WERI-Rb-1 (cell line): ENCODE measurements at regions not wholly inside any gene's neighbourhood (a gene's known extent, or its start where the extent isn't known, plus 50 kb on each side); places are given as distances from the start of the nearest gene placed in this dataset.
"Not testable (repeated sequence)": the region's sequence is repeated elsewhere in the genome, so short reads cannot be mapped to it uniquely, and the experiment has no call there.

ENCODE experiments used
- DNase-seq: peaks from one replicate; pipeline ENCODE4 v3.0.0-alpha.2; 2020
- H3K27ac ChIP-seq: fragments of 250-450 bp; sonication (Bioruptor Pico); 2 replicates; pipeline ENCODE4 v1.5.1; 2020; ENCODE audit warnings: mild to moderate bottlenecking, moderate library complexity
- H3K27me3 ChIP-seq: fragments of 250-450 bp; sonication (Bioruptor Pico); 2 replicates; pipeline ENCODE4 v1.5.1; 2021; ENCODE audit warnings: mild to moderate bottlenecking, low read depth, moderate library complexity; ENCODE audit not compliant: insufficient read depth, severe bottlenecking
- H3K36me3 ChIP-seq: fragments of 250-450 bp; sonication (Bioruptor Pico); 2 replicates; pipeline ENCODE4 v1.5.1; 2020; ENCODE audit warnings: mild to moderate bottlenecking, moderate library complexity
- H3K4me3 ChIP-seq: 2 replicates; pipeline ENCODE4 v1.5.1; 2011; ENCODE audit warnings: low read depth, mild to moderate bottlenecking, control low read depth, low read length
- H3K9me3 ChIP-seq: fragments of 250-450 bp; sonication (Bioruptor Pico); 2 replicates; pipeline ENCODE4 v1.5.1; 2021; ENCODE audit warnings: mild to moderate bottlenecking, moderate library complexity; ENCODE audit not compliant: severe bottlenecking
- TF ChIP-seq, protein P1 (sequence below): IDR thresholded peaks from 2 replicates; pipeline ENCODE4 v1.5.1; 2011; ENCODE audit warnings: low read depth, mild to moderate bottlenecking, control low read depth, inconsistent platforms, low read length

- TF ChIP-seq, protein P1, sequence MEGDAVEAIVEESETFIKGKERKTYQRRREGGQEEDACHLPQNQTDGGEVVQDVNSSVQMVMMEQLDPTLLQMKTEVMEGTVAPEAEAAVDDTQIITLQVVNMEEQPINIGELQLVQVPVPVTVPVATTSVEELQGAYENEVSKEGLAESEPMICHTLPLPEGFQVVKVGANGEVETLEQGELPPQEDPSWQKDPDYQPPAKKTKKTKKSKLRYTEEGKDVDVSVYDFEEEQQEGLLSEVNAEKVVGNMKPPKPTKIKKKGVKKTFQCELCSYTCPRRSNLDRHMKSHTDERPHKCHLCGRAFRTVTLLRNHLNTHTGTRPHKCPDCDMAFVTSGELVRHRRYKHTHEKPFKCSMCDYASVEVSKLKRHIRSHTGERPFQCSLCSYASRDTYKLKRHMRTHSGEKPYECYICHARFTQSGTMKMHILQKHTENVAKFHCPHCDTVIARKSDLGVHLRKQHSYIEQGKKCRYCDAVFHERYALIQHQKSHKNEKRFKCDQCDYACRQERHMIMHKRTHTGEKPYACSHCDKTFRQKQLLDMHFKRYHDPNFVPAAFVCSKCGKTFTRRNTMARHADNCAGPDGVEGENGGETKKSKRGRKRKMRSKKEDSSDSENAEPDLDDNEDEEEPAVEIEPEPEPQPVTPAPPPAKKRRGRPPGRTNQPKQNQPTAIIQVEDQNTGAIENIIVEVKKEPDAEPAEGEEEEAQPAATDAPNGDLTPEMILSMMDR: no peak
- no peaks in the 10 kb centered on the region for H3K9me3 ChIP-seq
- H3K27me3 ChIP-seq: no peaks in the 10 kb centered on the region
- no peaks in the 10 kb centered on the region for H3K36me3 ChIP-seq
- DNase-seq: no peak
- H3K27ac ChIP-seq: no peak overlapping the region
- no peak overlapping the region for H3K4me3 ChIP-seq
Measured at GRCh38 chr12:68481181-68481941, 129.3 kb upstream of the RAP1B start.

DNA sequence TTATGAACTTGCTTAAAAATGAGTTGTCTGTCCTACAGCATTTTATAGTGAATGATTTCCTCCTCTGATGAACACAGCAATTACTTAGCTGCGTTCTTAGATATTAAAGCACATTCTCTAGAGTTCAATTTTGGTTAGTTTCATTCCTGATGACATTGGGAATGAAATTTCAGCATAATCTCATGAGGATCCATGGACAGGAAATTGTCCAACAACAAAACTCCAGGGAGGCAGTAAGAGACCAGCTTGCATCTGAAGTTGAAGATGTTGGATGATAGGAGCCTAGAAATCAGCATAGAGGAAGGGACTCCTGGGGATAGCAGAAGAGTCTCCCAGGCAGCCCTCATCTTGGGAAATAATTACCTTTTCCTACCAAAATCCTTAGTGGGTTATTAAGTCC lies 128.7 kb upstream of the RAP1B start:
- no peak for DNase-seq
- Histone ChIP-seq H3K9me3 (no peaks in the 10 kb centered on the region), H3K36me3 (no peaks in the 10 kb centered on the region), H3K27me3 (no peaks in the 10 kb centered on the region), H3K4me3 (no peak overlapping the region), H3K27ac (no peak overlapping the region)
- TF ChIP-seq, protein P1: no peak

DNA sequence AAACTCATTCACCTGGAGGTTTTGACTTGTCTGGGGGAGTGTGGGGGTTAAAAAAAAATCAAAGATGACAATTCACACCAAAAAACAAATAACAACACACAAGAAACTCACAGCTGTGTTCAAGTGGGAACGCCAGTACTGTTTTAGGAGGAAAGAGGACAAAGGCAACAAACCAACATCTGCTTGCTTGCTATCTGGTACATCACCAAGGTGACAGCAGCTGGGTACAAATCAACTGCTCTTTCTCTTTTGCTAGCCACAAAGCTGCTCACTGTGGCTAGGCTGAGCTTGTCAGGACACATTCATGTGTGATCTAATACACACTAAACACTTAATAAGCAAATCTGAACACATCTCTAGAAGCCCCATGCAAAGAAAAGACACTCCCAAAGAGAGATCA lies 128.0 kb upstream of the RAP1B start:
- Histone ChIP-seq H3K36me3 (no peaks in the 10 kb centered on the region), H3K4me3 (no peak overlapping the region), H3K27me3 (no peaks in the 10 kb centered on the region), H3K9me3 (no peaks in the 10 kb centered on the region), H3K27ac (no peak overlapping the region)
- no peak for DNase-seq
- TF ChIP-seq, protein P1: no peak

GRCh38 chr12:68483592-68484383 lies 126.9 kb upstream of the RAP1B start:
- Histone ChIP-seq H3K9me3 (no peaks in the 10 kb centered on the region), H3K27me3 (no peaks in the 10 kb centered on the region), H3K36me3 (no peaks in the 10 kb centered on the region), H3K27ac (no peak overlapping the region), H3K4me3 (no peak overlapping the region)
- DNase-seq: no peak
- TF ChIP-seq, protein P1: no peak

GRCh38 chr12:68484578-68484977 lies 126.1 kb upstream of the RAP1B start:
- H3K27ac ChIP-seq, H3K9me3 ChIP-seq, H3K27me3 ChIP-seq, H3K36me3 ChIP-seq, DNase-seq, H3K4me3 ChIP-seq: not testable (repeated sequence)

- not testable (repeated sequence) for H3K4me3 ChIP-seq, DNase-seq, H3K9me3 ChIP-seq, H3K36me3 ChIP-seq, H3K27me3 ChIP-seq, H3K27ac ChIP-seq
Measured at GRCh38 chr12:68486449-68486848, 124.2 kb upstream of the RAP1B start.
